Cardiac muscle cell (in vitro differentiated cells and primary cell): ENCODE measurements at regions not wholly inside any gene's neighbourhood (a gene's known extent, or its start where the extent isn't known, plus 50 kb on each side); places are given as distances from the start of the nearest gene placed in this dataset.
"Not testable (repeated sequence)": the region's sequence is repeated elsewhere in the genome, so short reads cannot be mapped to it uniquely, and the experiment has no call there.

ENCODE experiments used
- DNase-seq, 2 donors: peaks; one replicate each; pipeline versions ENCODE4 v3.0.0 to v3.0.0-alpha.2; 2010 to 2017; ENCODE audit warnings: low read depth in 1 of 2, low spot score in 1 of 2
- H3K27ac ChIP-seq: fragments of 200-600 bp; sonication (generic); 2 replicates; pipeline ENCODE4 v1.5.1; 2016
- H3K27me3 ChIP-seq: fragments of 200-600 bp; sonication (generic); 2 replicates; pipeline ENCODE4 v1.6.0; 2016; ENCODE audit warnings: control low read depth
- H3K36me3 ChIP-seq: fragments of 200-600 bp; sonication (generic); 2 replicates; pipeline ENCODE4 v1.5.1; 2016; ENCODE audit warnings: control low read depth
- H3K4me1 ChIP-seq: fragments of 200-600 bp; sonication (generic); 2 replicates; pipeline ENCODE4 v1.8.1; 2017; ENCODE audit warnings: low read depth, mild to moderate bottlenecking, mixed run types
- H3K4me3 ChIP-seq: fragments of 200-600 bp; sonication (generic); 2 replicates; pipeline ENCODE4 v1.5.1; 2016; ENCODE audit warnings: mild to moderate bottlenecking
- H3K9me3 ChIP-seq: fragments of 200-600 bp; sonication (generic); 2 replicates; pipeline ENCODE4 v1.5.1; 2017; ENCODE audit warnings: low read depth, mild to moderate bottlenecking, control low read depth
- CTCF ChIP-seq: IDR thresholded peaks from 2 replicates; pipeline ENCODE4 v1.5.1; 2012; ENCODE audit warnings: low read depth, mild to moderate bottlenecking, low read length

DNA sequence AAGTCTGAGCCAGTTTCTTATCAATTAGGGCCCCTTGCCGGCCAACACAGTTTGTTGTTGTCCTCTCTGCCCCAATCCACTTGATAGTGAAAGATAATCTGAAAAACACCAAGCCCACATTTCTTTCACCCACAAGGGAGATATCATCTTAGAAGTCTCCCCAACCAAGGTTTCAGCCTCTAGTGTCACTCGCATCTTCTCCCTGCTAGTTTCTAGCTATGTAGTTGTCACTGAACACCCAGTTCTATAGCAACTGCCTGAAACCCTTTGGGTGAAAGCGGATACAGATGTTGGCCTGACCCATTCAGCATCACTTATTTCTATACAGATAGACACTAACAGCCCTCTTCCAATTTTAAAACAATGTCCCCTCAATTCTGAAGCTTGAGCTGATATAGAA, 116.3 kb downstream of the BMP15 start:
- no peak overlapping the region for H3K4me3 ChIP-seq
- no peak for TF ChIP-seq CTCF
- H3K36me3 ChIP-seq = no peaks in the 10 kb centered on the region
- no peak overlapping the region for H3K27ac ChIP-seq
- H3K27me3 ChIP-seq = no peaks in the 10 kb centered on the region
- H3K4me1 ChIP-seq = no peaks in the 10 kb centered on the region
- no peaks in the 10 kb centered on the region for H3K9me3 ChIP-seq
- DNase-seq = no peak

DNA sequence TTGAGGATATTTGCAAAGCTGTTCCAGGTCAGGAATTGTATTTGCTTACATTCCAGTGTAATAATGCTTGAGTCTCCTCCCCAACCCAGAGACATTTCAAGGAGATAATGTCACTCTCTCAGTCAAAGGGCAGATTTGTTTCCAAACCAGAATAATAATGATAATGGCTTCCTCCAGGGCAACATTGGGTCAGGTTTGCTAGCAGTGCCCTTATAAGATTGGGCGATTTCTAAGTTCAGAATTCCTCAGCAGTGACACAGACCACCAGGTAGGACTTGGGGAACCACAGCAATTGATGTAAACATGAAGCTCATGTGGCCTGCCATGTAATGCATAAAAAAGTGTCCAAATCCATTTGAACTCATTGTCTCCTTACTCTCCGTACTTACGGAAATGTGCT, 125.2 kb downstream of the BMP15 start:
- DNase-seq = no peak
- Histone ChIP-seq H3K4me1 (no peaks in the 10 kb centered on the region), H3K27me3 (no peaks in the 10 kb centered on the region), H3K9me3 (no peaks in the 10 kb centered on the region), H3K27ac (no peak overlapping the region), H3K4me3 (no peak overlapping the region), H3K36me3 (no peaks in the 10 kb centered on the region)
- no peak for TF ChIP-seq CTCF

GRCh38 chrX:51047950-51048349, 137.4 kb downstream of the BMP15 start:
- DNase-seq = no peak
- Histone ChIP-seq H3K4me1 (no peaks in the 10 kb centered on the region), H3K4me3 (no peak overlapping the region), H3K27ac (no peak overlapping the region), H3K36me3 (no peaks in the 10 kb centered on the region), H3K9me3 (no peaks in the 10 kb centered on the region), H3K27me3 (no peaks in the 10 kb centered on the region)
- TF ChIP-seq CTCF = no peak

GRCh38 chrX:51053741-51054140, 143.2 kb downstream of the BMP15 start:
- no peak for TF ChIP-seq CTCF

GRCh38 chrX:51098046-51098445, 187.5 kb downstream of the BMP15 start:
- Histone ChIP-seq H3K36me3 (no peaks in the 10 kb centered on the region), H3K9me3 (no peaks in the 10 kb centered on the region), H3K27ac (no peak overlapping the region), H3K4me3 (no peak overlapping the region), H3K4me1 (no peaks in the 10 kb centered on the region), H3K27me3 (no peaks in the 10 kb centered on the region)
- TF ChIP-seq CTCF = no peak
- DNase-seq = no peak

More at GRCh38 chrX:51053741-51054140, 143.2 kb downstream of the BMP15 start:
- Histone ChIP-seq H3K9me3 (no peaks in the 10 kb centered on the region), H3K4me1 (no peaks in the 10 kb centered on the region), H3K27ac (no peak overlapping the region), H3K36me3 (no peaks in the 10 kb centered on the region), H3K4me3 (no peak overlapping the region), H3K27me3 (no peaks in the 10 kb centered on the region)
- no peak for DNase-seq

- H3K9me3 ChIP-seq, H3K36me3 ChIP-seq, H3K4me1 ChIP-seq, DNase-seq, H3K27me3 ChIP-seq, H3K4me3 ChIP-seq, H3K27ac ChIP-seq: not testable (repeated sequence)
Measured at GRCh38 chrX:51119058-51119926, 208.8 kb downstream of the BMP15 start.

- not testable (repeated sequence) for H3K27ac ChIP-seq, DNase-seq, H3K9me3 ChIP-seq, H3K36me3 ChIP-seq, H3K4me1 ChIP-seq, H3K4me3 ChIP-seq, H3K27me3 ChIP-seq
Measured at GRCh38 chrX:51125743-51126142, 206.9 kb upstream of the NUDT10 start.
